Gastrocnemius medialis (tissue), 4 donors: ENCODE measurements at regions not wholly inside any gene's neighbourhood (a gene's known extent, or its start where the extent isn't known, plus 50 kb on each side); places are given as distances from the start of the nearest gene placed in this dataset.

Experiments used
- POLR2A ChIP-seq, 2 donors: fragments of 450-650 bp; IDR thresholded peaks; one replicate each; pipeline ENCODE4 v1.6.1; 2017; ENCODE audit warnings: antibody characterized with exemption in 2 of 2, mild to moderate bottlenecking in 2 of 2, moderate library complexity in 2 of 2
- TF ChIP-seq, protein P1 (sequence below), 5 experiments: fragments of 450-650 bp in 3 of 5; fragments of 200-600 bp in 2 of 5; sonication (generic) in 2 of 5; IDR thresholded peaks in 4 of 5; conservative IDR thresholded peaks in 1 of 5; 1 replicate in 4 of 5; 2 replicates in 1 of 5; pipeline ENCODE4 v1.5.1; 2016 to 2019; ENCODE audit warnings: antibody characterized with exemption in 5 of 5, mild to moderate bottlenecking in 3 of 5, moderate library complexity in 3 of 5

DNA sequence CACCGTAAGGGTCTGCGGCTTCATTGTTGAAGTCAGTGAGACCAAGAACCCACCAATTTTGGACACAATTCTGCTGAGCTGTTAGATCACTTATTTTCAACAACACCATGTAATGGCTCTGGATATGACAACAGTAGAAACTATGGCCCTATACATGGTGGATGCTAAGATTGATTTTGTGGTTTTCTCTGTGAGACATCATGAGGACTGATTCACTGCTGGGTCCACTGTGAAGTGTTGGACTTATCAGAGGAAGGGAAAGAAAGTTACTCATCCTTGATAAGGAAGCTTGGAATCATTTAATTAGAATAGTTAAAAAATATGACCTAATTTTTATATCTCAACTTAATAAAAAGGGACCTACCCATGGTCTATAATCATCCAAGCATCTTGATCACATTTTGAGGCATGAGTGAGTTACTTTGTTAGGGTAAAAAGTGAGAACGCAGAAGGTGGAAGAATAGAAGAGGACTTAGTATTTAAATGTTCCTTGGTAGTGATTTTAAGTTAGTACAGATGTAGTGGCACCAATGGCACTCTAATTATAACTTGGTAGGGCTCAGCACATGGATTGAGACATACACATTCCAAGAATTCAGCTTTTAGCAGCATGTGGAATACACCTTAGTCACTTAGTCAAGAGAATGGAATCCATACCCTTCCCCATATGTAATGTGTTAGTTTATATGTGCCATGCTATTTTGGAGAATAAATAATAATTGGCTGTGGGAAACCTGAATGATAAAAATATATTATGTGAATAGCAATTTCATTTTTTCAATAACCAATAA is 123.5 kb upstream of the CD180 start:
- no peak for TF ChIP-seq POLR2A (IDR thresholded peaks at IDR 0.05)
- TF ChIP-seq, protein P1, sequence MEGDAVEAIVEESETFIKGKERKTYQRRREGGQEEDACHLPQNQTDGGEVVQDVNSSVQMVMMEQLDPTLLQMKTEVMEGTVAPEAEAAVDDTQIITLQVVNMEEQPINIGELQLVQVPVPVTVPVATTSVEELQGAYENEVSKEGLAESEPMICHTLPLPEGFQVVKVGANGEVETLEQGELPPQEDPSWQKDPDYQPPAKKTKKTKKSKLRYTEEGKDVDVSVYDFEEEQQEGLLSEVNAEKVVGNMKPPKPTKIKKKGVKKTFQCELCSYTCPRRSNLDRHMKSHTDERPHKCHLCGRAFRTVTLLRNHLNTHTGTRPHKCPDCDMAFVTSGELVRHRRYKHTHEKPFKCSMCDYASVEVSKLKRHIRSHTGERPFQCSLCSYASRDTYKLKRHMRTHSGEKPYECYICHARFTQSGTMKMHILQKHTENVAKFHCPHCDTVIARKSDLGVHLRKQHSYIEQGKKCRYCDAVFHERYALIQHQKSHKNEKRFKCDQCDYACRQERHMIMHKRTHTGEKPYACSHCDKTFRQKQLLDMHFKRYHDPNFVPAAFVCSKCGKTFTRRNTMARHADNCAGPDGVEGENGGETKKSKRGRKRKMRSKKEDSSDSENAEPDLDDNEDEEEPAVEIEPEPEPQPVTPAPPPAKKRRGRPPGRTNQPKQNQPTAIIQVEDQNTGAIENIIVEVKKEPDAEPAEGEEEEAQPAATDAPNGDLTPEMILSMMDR (IDR thresholded peaks at IDR 0.05 in 4 of 5, conservative IDR thresholded peaks at IDR 0.05 in 1 of 5), result no peak
